ENCODE measurements at regions not wholly inside any gene's neighbourhood (a gene's known extent, or its start where the extent isn't known, plus 50 kb on each side); places are given as distances from the start of the nearest gene placed in this dataset.

GRCh38 chr5:6321078-6321477, 57.3 kb downstream of the MED10 start:
- H2AFZ ChIP-seq (ENCODE audit: low read length), result no peak overlapping the region
- H3K4me3 ChIP-seq (ENCODE audit: insufficient read depth, low read length), result no peak overlapping the region
- no peaks in the 10 kb centered on the region for H3K27me3 ChIP-seq (ENCODE audit: insufficient read depth, low read length)
- no peak for TF ChIP-seq CTCF (IDR thresholded peaks at IDR 0.05; ENCODE audit: extremely low read depth, low read depth, low read length)
- no peaks in the 10 kb centered on the region for H3K36me3 ChIP-seq (ENCODE audit: insufficient read depth, low read length)
- H3K4me2 ChIP-seq (ENCODE audit: insufficient read depth, low read length), result no peak overlapping the region
- DNase-seq (ENCODE audit: insufficient read length, low spot score, missing footprints), result no peak
- H3K79me2 ChIP-seq (ENCODE audit: insufficient read depth, low read length), result no peaks in the 10 kb centered on the region
- no peaks in the 10 kb centered on the region for H4K20me1 ChIP-seq (ENCODE audit: insufficient read depth, low read length)
- no peaks in the 10 kb centered on the region for H3K4me1 ChIP-seq (ENCODE audit: insufficient read depth, low read length)
- no peak overlapping the region for H3K27ac ChIP-seq (ENCODE audit: low read depth, low read length)
- H3K9me3 ChIP-seq (ENCODE audit: low read depth, low read length), result no peaks in the 10 kb centered on the region

- no peak overlapping the region for H3K4me3 ChIP-seq (ENCODE audit: insufficient read depth, low read length)
- no peak for DNase-seq (ENCODE audit: insufficient read length, low spot score, missing footprints)
- TF ChIP-seq CTCF (IDR thresholded peaks at IDR 0.05; ENCODE audit: extremely low read depth, low read depth, low read length), result no peak
- H4K20me1 ChIP-seq (ENCODE audit: insufficient read depth, low read length), result no peaks in the 10 kb centered on the region
- no peaks in the 10 kb centered on the region for H3K4me1 ChIP-seq (ENCODE audit: insufficient read depth, low read length)
- no peak overlapping the region for H3K27ac ChIP-seq (ENCODE audit: low read depth, low read length)
- no peak overlapping the region for H3K4me2 ChIP-seq (ENCODE audit: insufficient read depth, low read length)
- H3K36me3 ChIP-seq (ENCODE audit: insufficient read depth, low read length), result no peaks in the 10 kb centered on the region
- no peaks in the 10 kb centered on the region for H3K27me3 ChIP-seq (ENCODE audit: insufficient read depth, low read length)
- H2AFZ ChIP-seq (ENCODE audit: low read length), result no peak overlapping the region
- H3K79me2 ChIP-seq (ENCODE audit: insufficient read depth, low read length), result no peaks in the 10 kb centered on the region
- H3K9me3 ChIP-seq (ENCODE audit: low read depth, low read length), result no peaks in the 10 kb centered on the region
These were observed 59.2 kb downstream of the MED10 start for GRCh38 chr5:6319116-6319515.

- no peaks in the 10 kb centered on the region for H3K4me1 ChIP-seq (ENCODE audit: insufficient read depth, low read length)
- no peak overlapping the region for H3K4me2 ChIP-seq (ENCODE audit: insufficient read depth, low read length)
- DNase-seq (ENCODE audit: insufficient read length, low spot score, missing footprints), result no peak
- H2AFZ ChIP-seq (ENCODE audit: low read length), result no peak overlapping the region
- no peak overlapping the region for H3K27ac ChIP-seq (ENCODE audit: low read depth, low read length)
- no peaks in the 10 kb centered on the region for H3K36me3 ChIP-seq (ENCODE audit: insufficient read depth, low read length)
- no peak overlapping the region for H3K4me3 ChIP-seq (ENCODE audit: insufficient read depth, low read length)
- H3K79me2 ChIP-seq (ENCODE audit: insufficient read depth, low read length), result no peaks in the 10 kb centered on the region
- H3K9me3 ChIP-seq (ENCODE audit: low read depth, low read length), result no peaks in the 10 kb centered on the region
- H4K20me1 ChIP-seq (ENCODE audit: insufficient read depth, low read length), result no peaks in the 10 kb centered on the region
- no peak for TF ChIP-seq CTCF (IDR thresholded peaks at IDR 0.05; ENCODE audit: extremely low read depth, low read depth, low read length)
- no peaks in the 10 kb centered on the region for H3K27me3 ChIP-seq (ENCODE audit: insufficient read depth, low read length)
These were observed 61.1 kb downstream of the MED10 start for GRCh38 chr5:6317116-6317798.

GRCh38 chr5:6315580-6315979, 62.8 kb downstream of the MED10 start:
- no peaks in the 10 kb centered on the region for H3K27me3 ChIP-seq (ENCODE audit: insufficient read depth, low read length)
- no peaks in the 10 kb centered on the region for H3K36me3 ChIP-seq (ENCODE audit: insufficient read depth, low read length)
- no peak overlapping the region for H2AFZ ChIP-seq (ENCODE audit: low read length)
- H3K4me3 ChIP-seq (ENCODE audit: insufficient read depth, low read length), result no peak overlapping the region
- no peak overlapping the region for H3K27ac ChIP-seq (ENCODE audit: low read depth, low read length)
- no peaks in the 10 kb centered on the region for H4K20me1 ChIP-seq (ENCODE audit: insufficient read depth, low read length)
- no peaks in the 10 kb centered on the region for H3K9me3 ChIP-seq (ENCODE audit: low read depth, low read length)
- TF ChIP-seq CTCF (IDR thresholded peaks at IDR 0.05; ENCODE audit: extremely low read depth, low read depth, low read length), result no peak
- H3K4me1 ChIP-seq (ENCODE audit: insufficient read depth, low read length), result no peaks in the 10 kb centered on the region
- no peak overlapping the region for H3K4me2 ChIP-seq (ENCODE audit: insufficient read depth, low read length)
- H3K79me2 ChIP-seq (ENCODE audit: insufficient read depth, low read length), result no peaks in the 10 kb centered on the region
- DNase-seq (ENCODE audit: insufficient read length, low spot score, missing footprints), result no peak
